Osteocyte (in vitro differentiated cells): ENCODE measurements at regions not wholly inside any gene's neighbourhood (a gene's known extent, or its start where the extent isn't known, plus 50 kb on each side); places are given as distances from the start of the nearest gene placed in this dataset.

Experiments used
- DNase-seq: peaks from one replicate; pipeline ENCODE4 v3.0.0; 2021; ENCODE audit warnings: mixed read lengths; ENCODE audit not compliant: unreplicated experiment; ENCODE audit errors: extremely low spot score
- H3K27ac Mint-ChIP-seq: one replicate; pipeline ENCODE4 v1.8.0; 2021; ENCODE audit warnings: mild to moderate bottlenecking, mixed read lengths; ENCODE audit not compliant: unreplicated experiment
- H3K27me3 Mint-ChIP-seq: one replicate; pipeline ENCODE4 v1.8.0; 2021; ENCODE audit warnings: mixed read lengths; ENCODE audit not compliant: unreplicated experiment
- H3K36me3 Mint-ChIP-seq: one replicate; pipeline ENCODE4 v1.8.0; 2021; ENCODE audit warnings: mixed read lengths; ENCODE audit not compliant: unreplicated experiment
- H3K4me1 Mint-ChIP-seq: one replicate; pipeline ENCODE4 v1.8.0; 2021; ENCODE audit warnings: mixed read lengths; ENCODE audit not compliant: unreplicated experiment
- H3K4me3 Mint-ChIP-seq: one replicate; pipeline ENCODE4 v1.8.0; 2021; ENCODE audit warnings: mild to moderate bottlenecking, moderate library complexity, mixed read lengths; ENCODE audit not compliant: unreplicated experiment
- H3K9me3 Mint-ChIP-seq: one replicate; pipeline ENCODE4 v1.8.0; 2021; ENCODE audit warnings: mixed read lengths; ENCODE audit not compliant: unreplicated experiment
- CTCF ChIP-seq: fragments of 200-600 bp; sonication (generic); IDR thresholded peaks from 2 replicates; pipeline ENCODE4 v1.5.0; 2021; ENCODE audit warnings: antibody characterized with exemption, mild to moderate bottlenecking, moderate library complexity

- peak overlapping the region; percentile 53 for H3K27ac Mint-ChIP-seq
- H3K36me3 Mint-ChIP-seq = no peaks in the 10 kb centered on the region
- no peak overlapping the region for H3K4me3 Mint-ChIP-seq
- peaks cover 21% of the 10 kb centered on the region for H3K4me1 Mint-ChIP-seq
- TF ChIP-seq CTCF = peak; percentile 25
- H3K9me3 Mint-ChIP-seq = no peaks in the 10 kb centered on the region
- no peaks in the 10 kb centered on the region for H3K27me3 Mint-ChIP-seq
- DNase-seq = no peak
Measured at GRCh38 chrX:6708041-6708440, 173.1 kb upstream of the VCX3A start.

GRCh38 chrX:6707497-6707896, 172.6 kb upstream of the VCX3A start:
- no peak for DNase-seq
- no peaks in the 10 kb centered on the region for H3K36me3 Mint-ChIP-seq
- no peak overlapping the region for H3K27ac Mint-ChIP-seq
- TF ChIP-seq CTCF = no peak
- no peaks in the 10 kb centered on the region for H3K27me3 Mint-ChIP-seq
- H3K9me3 Mint-ChIP-seq = no peaks in the 10 kb centered on the region
- H3K4me3 Mint-ChIP-seq = no peak overlapping the region
- peaks cover 21% of the 10 kb centered on the region for H3K4me1 Mint-ChIP-seq

DNA sequence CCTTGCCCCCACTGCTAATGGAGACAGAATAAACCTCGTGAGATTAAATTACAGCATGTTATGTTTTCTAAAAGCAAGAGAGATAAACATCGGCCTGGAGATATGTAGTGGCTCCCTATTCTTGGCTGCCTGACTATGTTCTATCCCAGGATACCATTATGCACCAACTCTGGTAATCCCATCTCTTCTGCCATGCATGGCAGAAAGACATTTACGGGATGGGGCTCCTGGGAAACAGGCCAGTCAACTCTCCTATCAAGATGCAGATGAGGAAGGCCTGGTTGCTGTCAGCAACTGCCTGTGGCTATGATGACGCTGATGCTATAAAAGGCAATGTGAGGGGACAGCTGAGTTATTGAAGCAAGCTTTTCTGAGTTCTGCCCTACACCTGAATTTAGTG, 166.2 kb upstream of the VCX3A start:
- no peak overlapping the region for H3K4me3 Mint-ChIP-seq
- DNase-seq = no peak
- no peak overlapping the region for H3K27ac Mint-ChIP-seq
- H3K27me3 Mint-ChIP-seq = no peaks in the 10 kb centered on the region
- H3K4me1 Mint-ChIP-seq = no peaks in the 10 kb centered on the region
- H3K36me3 Mint-ChIP-seq = no peaks in the 10 kb centered on the region
- no peaks in the 10 kb centered on the region for H3K9me3 Mint-ChIP-seq
- TF ChIP-seq CTCF = no peak

GRCh38 chrX:6695717-6696116, 160.8 kb upstream of the VCX3A start:
- DNase-seq = no peak
- Mint-ChIP-seq H3K4me1 (peaks cover 7% of the 10 kb centered on the region), H3K27ac (no peak overlapping the region), H3K36me3 (no peaks in the 10 kb centered on the region), H3K27me3 (no peaks in the 10 kb centered on the region), H3K4me3 (no peak overlapping the region), H3K9me3 (no peaks in the 10 kb centered on the region)
- TF ChIP-seq CTCF = no peak

DNA sequence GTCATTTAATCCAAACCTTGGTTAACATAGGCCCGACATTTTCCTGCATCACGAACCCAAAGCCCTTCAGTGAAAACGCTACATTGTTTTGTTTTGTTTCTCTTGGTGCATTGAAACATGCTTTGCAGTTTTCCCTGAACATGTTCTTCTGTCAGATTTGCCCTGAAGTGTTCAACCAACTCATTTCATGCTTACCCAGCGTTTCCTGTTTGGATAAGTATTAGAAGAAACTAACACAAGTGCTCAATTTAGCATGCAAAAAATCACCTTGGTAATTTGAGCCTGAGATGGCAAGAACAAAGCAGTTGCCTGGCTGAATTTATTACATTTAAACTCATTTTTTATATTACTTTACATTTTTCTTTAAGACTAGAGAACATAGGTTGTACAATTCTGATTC, 160.1 kb upstream of the VCX3A start:
- Mint-ChIP-seq H3K4me3 (no peak overlapping the region), H3K36me3 (no peaks in the 10 kb centered on the region), H3K4me1 (peaks cover 7% of the 10 kb centered on the region), H3K27ac (no peak overlapping the region), H3K9me3 (peaks cover 2% of the 10 kb centered on the region), H3K27me3 (no peaks in the 10 kb centered on the region)
- no peak for DNase-seq
- no peak for TF ChIP-seq CTCF
